IMR-90 (cell line): ENCODE measurements at regions not wholly inside any gene's neighbourhood (a gene's known extent, or its start where the extent isn't known, plus 50 kb on each side); places are given as distances from the start of the nearest gene placed in this dataset.

Source experiments
- CEBPB ChIP-seq: IDR thresholded peaks from 2 replicates; pipeline ENCODE4 v1.6.1; 2012; ENCODE audit warnings: low read depth, low read length, improper control_type of control experiment
- CHD1 ChIP-seq: IDR thresholded peaks from 2 replicates; pipeline ENCODE4 v1.6.1; 2012; ENCODE audit warnings: low read depth, low read length, improper control_type of control experiment
- CTCF ChIP-seq: conservative IDR thresholded peaks from 2 replicates; pipeline ENCODE4 v1.5.1; 2012; ENCODE audit warnings: mild to moderate bottlenecking, low read depth, low read length, improper control_type of control experiment
- FOS ChIP-seq: fragments of 150-350 bp; IDR thresholded peaks from 2 replicates; pipeline ENCODE4 v1.6.1; 2016; ENCODE audit warnings: low read depth, low read length
- MAFK ChIP-seq: IDR thresholded peaks from 2 replicates; pipeline ENCODE4 v1.6.1; 2012; ENCODE audit warnings: low read depth, low read length, improper control_type of control experiment
- MAZ ChIP-seq: IDR thresholded peaks from 2 replicates; pipeline ENCODE4 v1.6.1; 2012; ENCODE audit warnings: low read depth, mild to moderate bottlenecking, low read length, improper control_type of control experiment, moderate library complexity, borderline replicate concordance
- MXI1 ChIP-seq: IDR thresholded peaks from 2 replicates; pipeline ENCODE4 v1.6.1; 2012; ENCODE audit warnings: low read depth, mild to moderate bottlenecking, low read length, moderate library complexity, borderline replicate concordance
- NFE2L2 ChIP-seq: fragments of 150-350 bp; IDR thresholded peaks from 2 replicates; pipeline ENCODE4 v1.6.1; 2016; ENCODE audit warnings: low read depth, mild to moderate bottlenecking, low read length
- POLR2A ChIP-seq: IDR thresholded peaks from 2 replicates; pipeline ENCODE4 v1.6.1; 2012; ENCODE audit warnings: mild to moderate bottlenecking, low read depth, low read length
- RAD21 ChIP-seq: IDR thresholded peaks from 2 replicates; pipeline ENCODE4 v1.6.1; 2012; ENCODE audit warnings: low read length, improper control_type of control experiment
- RCOR1 ChIP-seq: IDR thresholded peaks from 2 replicates; pipeline ENCODE4 v1.6.1; 2012; ENCODE audit warnings: mild to moderate bottlenecking, low read length, improper control_type of control experiment; ENCODE audit not compliant: insufficient replicate concordance
- RFX5 ChIP-seq: IDR thresholded peaks from 2 replicates; pipeline ENCODE4 v1.8.0; 2012; ENCODE audit warnings: low read depth, mild to moderate bottlenecking, low read length, moderate library complexity
- SMC3 ChIP-seq: fragments of 150-350 bp; IDR thresholded peaks from 2 replicates; pipeline ENCODE4 v1.6.1; 2016; ENCODE audit warnings: low read depth, mild to moderate bottlenecking, antibody characterized with exemption, low read length, moderate library complexity
- USF2 ChIP-seq: fragments of 150-350 bp; IDR thresholded peaks from 2 replicates; pipeline ENCODE4 v1.6.1; 2017; ENCODE audit warnings: mild to moderate bottlenecking, antibody characterized with exemption, low read length, low read depth

DNA sequence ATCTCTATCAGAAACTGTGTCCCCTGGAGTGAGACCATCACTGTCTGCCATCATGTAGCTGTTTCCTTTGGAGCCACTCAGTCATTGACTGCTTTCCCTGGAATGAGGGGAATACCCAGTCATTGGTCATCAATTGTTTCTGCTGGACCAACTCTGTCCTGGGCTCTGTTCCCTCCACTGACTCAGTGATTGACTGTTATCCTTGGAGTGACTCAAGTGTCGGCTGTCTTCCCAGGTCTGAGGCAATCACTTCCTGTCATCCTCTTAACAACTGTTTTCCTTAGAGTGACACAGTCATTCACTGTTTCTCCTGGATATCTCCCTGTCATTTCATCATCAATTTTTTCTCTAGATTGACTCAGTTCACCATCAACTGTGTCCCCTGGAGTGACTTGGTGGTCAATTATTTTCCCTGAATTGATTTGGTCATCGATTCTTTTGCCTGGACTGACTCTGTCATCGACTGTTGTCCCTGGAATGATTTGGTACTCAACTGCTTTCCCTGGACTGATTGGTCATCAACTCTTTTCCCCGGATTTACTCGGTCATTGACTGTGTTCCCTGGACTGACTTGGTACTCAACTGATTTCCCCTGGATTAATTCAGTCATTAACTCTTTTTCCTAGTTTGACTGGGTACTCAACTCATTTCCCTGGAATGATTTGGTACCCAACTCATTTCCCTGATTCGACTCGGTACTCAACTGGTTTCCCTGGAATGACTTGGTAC, 327.9 kb upstream of the VCX start:
- TF ChIP-seq USF2 (no peak), CTCF (no peak), POLR2A (no peak), RFX5 (no peak), FOS (no peak), CHD1 (no peak), CEBPB (no peak), MXI1 (no peak), RAD21 (no peak), MAZ (no peak), RCOR1 (no peak), MAFK (no peak), NFE2L2 (no peak), SMC3 (no peak)
